Stromal cell of bone marrow (primary cell): ENCODE measurements at regions not wholly inside any gene's neighbourhood (a gene's known extent, or its start where the extent isn't known, plus 50 kb on each side); places are given as distances from the start of the nearest gene placed in this dataset.
A peak's percentile ranks its signal among the peaks of the same experiment; 100 is the strongest.

Source experiments
- DNase-seq: peaks from one replicate; pipeline ENCODE4 v3.0.0-alpha.2; 2012; ENCODE audit warnings: low read depth

- DNase-seq: no peak
Observed at GRCh38 chr11:104830508-104830907, 67.8 kb downstream of the CASP12 start.

- DNase-seq: peak; percentile 85
Observed at GRCh38 chr11:104830080-104830479, 68.2 kb downstream of the CASP12 start.

- DNase-seq: no peak
Observed at GRCh38 chr11:104826772-104827171, 71.5 kb downstream of the CASP12 start.

DNA sequence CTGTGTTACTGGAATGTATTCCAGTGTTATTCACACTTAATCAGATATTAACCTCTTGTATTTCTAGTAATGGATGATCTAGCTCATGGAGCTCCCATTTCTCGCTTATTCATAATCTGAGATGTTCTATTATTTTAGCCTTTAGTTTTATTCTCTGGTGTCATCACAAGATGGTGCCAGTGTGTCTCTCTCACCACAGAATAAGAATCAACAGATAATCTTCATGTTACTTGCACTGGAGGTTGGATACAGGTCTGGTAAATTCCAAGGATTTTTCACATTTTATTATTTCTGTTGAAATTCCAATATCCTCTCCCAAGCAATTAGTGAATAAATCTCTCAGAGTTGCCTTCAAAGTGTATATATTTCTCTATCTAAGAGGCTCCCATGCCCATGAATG, 74.6 kb downstream of the CASP12 start:
- no peak for DNase-seq

- no peak for DNase-seq
Observed at GRCh38 chr11:104820431-104820830, 77.8 kb downstream of the CASP12 start.

GRCh38 chr11:104819603-104820002, 78.7 kb downstream of the CASP12 start:
- DNase-seq: no peak

- DNase-seq: no peak
Observed at GRCh38 chr11:104819107-104819506, 79.2 kb downstream of the CASP12 start.

GRCh38 chr11:104817973-104818372, 80.3 kb downstream of the CASP12 start:
- no peak for DNase-seq

GRCh38 chr11:104813532-104813931, 84.7 kb downstream of the CASP12 start:
- DNase-seq: no peak

DNA sequence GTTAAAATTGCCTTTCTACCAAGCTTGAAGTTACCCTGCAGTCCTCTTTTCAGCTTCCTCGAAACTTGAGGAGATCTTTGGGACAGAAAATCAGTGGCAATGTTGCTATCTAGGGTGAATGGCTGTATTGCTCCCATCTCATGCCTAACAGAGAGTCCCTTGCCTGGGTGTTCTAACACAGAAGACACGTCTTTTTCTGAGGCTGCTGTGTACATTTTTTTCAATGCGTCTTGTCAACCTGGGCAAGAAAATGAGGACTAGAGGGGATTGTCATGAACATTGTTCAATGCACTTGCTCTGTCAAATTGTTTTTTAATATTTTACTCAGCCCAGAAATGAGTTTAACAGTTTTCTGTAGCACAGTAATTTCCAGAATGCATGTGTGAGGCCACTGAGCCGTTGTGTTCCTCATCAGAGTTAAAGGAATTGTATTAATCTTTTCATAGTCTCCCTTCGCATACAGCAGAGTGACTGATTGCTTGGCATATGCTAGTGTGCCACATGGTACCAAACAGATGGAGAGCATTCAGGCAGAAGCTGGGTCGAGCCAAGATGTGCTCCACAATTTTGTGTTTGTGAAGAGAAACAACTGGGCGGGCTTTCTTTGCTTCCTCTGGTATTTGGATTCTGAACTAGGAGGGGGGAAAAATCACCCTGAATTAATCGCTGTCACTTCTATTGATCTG, 86.0 kb downstream of the CASP12 start:
- DNase-seq: no peak

GRCh38 chr11:104803776-104804175, 94.5 kb downstream of the CASP12 start:
- no peak for DNase-seq

DNA sequence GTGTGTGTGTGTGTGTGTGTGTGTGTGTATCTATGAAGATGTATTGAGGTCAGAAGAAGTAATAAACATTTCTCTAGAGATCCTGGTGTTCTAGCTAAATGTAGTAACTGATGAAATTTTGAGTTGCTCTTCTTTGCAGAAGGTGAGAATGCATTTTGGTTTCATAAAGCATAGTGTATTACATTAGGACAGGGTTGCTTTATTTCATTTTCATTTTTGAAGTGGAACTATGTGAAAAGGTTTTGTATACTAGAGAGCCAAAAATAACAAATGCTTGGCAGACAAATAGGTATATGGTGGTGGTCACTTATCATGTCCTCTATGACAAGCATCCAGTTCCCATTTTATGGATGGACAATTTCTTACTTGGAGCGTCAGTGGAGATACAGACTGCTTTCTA, 99.0 kb downstream of the CASP12 start:
- no peak for DNase-seq

- DNase-seq: no peak
Observed at GRCh38 chr11:104798789-104799188, 99.5 kb downstream of the CASP12 start.

GRCh38 chr11:104796301-104796700, 102.0 kb downstream of the CASP12 start:
- DNase-seq: no peak

DNA sequence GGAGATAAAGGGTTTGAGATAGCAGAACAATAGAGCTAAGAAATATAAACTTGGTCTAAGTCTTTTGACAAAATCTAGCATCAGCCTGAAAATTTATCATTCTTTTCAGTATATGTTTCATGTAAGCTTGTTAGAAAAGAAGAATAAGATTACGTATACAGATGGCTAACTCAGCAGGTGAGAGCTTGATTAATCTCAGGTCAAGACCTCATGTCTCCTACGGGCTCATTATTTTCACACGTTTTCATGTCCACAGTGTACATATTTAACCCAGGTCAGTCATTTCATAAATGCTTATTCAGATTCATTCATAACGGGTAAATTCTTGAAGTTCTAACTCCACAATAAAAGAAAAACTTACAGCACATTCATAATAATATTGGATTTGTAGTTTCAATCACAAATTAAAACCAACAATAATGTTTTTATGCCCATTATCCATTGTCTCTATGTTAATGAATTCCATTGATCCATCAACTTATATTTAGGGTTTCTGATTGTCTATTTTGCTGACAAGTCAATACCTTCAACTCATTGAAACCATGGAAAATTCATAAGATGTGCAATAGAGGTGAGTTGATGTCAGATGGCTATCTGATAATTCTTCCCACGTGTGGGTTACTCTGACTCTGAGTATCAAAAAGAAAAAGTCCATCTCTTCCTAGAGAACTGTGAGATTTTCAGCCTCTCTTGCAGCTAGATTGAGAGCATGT, 102.6 kb downstream of the CASP12 start:
- no peak for DNase-seq

- no peak for DNase-seq
Observed at GRCh38 chr11:104792861-104793260, 105.4 kb downstream of the CASP12 start.

DNA sequence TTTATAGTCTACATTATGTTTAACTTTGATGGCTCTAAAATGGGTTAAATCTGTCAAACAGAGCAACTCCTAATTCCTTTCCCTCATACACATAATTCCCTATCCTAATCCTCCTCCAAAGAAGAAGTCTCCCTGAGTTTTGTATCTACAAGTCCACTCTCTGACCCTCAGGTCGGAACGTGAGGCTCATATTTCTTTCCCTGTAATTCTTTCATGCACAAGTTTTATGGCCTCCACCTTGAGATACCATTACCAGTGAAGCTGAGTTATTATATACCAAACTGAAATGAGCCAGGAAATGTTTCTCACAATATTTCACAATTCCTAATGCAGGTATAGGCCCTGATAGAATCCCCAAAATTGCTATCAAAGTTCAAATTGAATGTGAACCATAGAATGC, 106.4 kb downstream of the CASP12 start:
- no peak for DNase-seq

DNA sequence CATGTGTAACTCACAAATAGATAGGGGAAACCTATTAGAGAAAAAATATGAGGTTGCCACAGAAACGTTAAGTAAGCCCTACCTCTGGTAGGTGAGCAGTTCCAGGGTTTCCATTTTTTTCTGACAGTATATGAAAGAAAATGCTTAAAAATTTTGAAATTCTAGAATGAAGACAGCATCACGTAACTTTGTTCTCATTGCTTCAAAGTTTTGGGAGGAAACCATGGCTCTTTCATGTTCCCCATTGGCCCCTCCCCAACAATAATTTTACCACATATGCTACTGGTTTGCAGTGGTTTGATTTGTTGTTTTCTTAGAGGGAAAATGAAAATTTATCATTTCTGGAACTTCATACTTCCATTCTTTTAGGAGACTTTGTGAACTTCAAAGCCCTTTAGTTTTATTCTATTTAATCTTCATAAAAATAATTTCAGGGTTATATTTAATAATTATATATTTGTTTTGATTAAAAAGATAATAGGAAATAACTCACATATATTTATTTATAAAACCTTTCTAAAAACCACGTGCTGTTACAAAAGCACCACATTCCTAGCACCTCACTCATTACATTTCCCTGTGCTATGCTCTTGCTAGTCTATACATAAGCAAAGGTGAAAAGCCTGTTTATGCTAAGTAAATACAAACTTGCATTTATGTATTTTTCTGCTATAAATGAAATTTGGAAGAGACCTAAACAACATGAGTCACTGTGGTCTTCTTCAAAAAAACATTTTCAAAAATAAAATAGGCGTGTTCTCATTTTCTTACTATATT, 113.4 kb downstream of the CASP12 start:
- no peak for DNase-seq

DNA sequence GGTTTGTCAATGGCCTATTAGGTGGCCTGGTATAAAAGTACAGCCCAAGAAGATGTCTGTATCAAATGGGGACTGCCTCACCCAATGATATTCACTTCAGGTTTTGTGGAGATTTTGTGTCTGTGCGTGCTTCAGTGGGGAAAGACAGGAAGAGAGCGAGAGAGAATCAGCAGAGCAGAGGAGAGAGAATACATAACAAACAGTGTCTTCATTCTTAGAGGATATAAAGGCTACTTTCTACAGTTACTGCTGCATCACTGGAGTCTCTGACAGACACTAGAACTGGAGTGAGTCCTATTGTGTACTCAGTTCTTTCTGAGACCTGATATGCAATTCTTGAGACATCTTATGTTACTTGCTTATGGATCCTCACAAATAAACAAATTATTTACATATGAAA, 115.0 kb downstream of the CASP12 start:
- no peak for DNase-seq

GRCh38 chr11:104782377-104782754, 115.9 kb downstream of the CASP12 start:
- DNase-seq: no peak

DNA sequence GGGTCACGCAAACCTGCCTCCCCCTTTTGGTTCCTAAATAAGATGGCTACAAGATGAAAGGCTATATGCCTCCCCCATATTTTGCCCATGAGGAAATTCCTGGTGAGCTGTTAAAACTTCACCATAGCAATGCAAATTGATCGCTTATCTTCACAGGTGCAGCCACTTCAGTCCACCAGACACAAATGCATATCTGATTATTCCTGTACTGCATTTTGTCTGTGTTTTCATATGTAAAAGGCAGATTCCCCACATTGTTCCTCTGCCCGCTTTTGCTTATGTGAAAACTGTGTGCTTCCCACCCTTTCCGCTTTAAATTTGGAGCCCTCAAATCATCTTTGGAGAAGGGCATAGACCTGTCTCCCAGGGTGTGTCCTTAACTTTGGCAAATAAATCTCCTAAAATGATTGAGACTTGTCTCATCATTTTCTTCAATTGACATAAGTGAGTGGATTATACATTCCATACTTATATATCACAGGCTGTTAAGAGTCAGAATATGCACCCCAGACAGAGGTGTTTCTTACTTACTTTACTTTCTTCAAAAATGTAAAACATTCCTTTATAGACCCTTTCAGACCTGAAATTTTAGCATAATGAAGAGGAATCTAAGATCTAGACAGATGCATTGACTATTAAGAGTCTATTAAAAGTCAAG, 116.4 kb downstream of the CASP12 start:
- DNase-seq: no peak

- DNase-seq: no peak
Observed at GRCh38 chr11:104781037-104781436, 117.2 kb downstream of the CASP12 start.
